ENCODE measurements at regions not wholly inside any gene's neighbourhood (a gene's known extent, or its start where the extent isn't known, plus 50 kb on each side); places are given as distances from the start of the nearest gene placed in this dataset. TPM values are rescaled to one million over a fixed set of nuclear protein-coding genes. Genes with fewer than 3 reads are reported as not detected.

DNA sequence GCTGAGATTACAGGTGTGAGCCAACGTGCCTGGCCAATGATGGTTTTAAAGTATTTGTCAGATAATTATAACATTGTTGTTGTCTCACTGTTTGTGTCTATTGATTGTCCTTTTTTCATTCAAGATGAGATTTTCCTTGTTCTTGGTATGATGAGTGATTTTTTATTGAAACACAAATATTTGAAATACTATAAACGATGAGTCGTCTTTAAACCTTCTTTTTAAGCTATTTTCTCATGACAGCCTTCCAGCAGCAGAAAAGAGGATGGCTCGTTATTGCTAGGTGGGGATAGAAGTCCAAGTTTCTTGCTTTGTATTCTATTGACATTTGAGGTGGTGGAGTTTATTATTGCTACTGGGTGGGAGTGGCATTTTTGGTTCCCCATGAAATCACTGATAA, 61.7 kb upstream of the MDFIC2 start:
- TF ChIP-seq, protein P1, sequence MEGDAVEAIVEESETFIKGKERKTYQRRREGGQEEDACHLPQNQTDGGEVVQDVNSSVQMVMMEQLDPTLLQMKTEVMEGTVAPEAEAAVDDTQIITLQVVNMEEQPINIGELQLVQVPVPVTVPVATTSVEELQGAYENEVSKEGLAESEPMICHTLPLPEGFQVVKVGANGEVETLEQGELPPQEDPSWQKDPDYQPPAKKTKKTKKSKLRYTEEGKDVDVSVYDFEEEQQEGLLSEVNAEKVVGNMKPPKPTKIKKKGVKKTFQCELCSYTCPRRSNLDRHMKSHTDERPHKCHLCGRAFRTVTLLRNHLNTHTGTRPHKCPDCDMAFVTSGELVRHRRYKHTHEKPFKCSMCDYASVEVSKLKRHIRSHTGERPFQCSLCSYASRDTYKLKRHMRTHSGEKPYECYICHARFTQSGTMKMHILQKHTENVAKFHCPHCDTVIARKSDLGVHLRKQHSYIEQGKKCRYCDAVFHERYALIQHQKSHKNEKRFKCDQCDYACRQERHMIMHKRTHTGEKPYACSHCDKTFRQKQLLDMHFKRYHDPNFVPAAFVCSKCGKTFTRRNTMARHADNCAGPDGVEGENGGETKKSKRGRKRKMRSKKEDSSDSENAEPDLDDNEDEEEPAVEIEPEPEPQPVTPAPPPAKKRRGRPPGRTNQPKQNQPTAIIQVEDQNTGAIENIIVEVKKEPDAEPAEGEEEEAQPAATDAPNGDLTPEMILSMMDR (IDR thresholded peaks at IDR 0.05; ENCODE audit: insufficient read depth, low read depth, low read length): no peak
- H3K4me3 ChIP-seq (ENCODE audit: low read depth, low read length): no peak overlapping the region
- DNase-seq (ENCODE audit: low read depth): no peak

Small RNA genes lying in the stretch of these regions (small RNA-seq; reads per million reads assigned to genes)
- not detected for gene COX6CP6
- not detected for gene RNU6-281P

Data from fibroblast of villous mesenchyme (primary cell).